Transverse colon (tissue), 3 donors: ENCODE measurements at regions not wholly inside any gene's neighbourhood (a gene's known extent, or its start where the extent isn't known, plus 50 kb on each side); places are given as distances from the start of the nearest gene placed in this dataset.
"Not testable (repeated sequence)": the region's sequence is repeated elsewhere in the genome, so short reads cannot be mapped to it uniquely, and the experiment has no call there.

Experiments used
- EP300 ChIP-seq: sonication (generic); formaldehyde crosslinking; IDR thresholded peaks from one replicate; pipeline ENCODE4 v1.6.1; 2017; ENCODE audit warnings: antibody characterized with exemption, low read depth
- POLR2A ChIP-seq: fragments of 450-650 bp; IDR thresholded peaks from one replicate; pipeline ENCODE4 v1.6.1; 2016; ENCODE audit warnings: antibody characterized with exemption, mild to moderate bottlenecking, moderate library complexity
- TF ChIP-seq, protein P1 (sequence below), 5 experiments: fragments of 200-600 bp in 3 of 5; fragments of 450-650 bp in 2 of 5; sonication (generic) in 3 of 5; IDR thresholded peaks; 1 replicate in 2 of 5; 2 replicates in 3 of 5; pipeline ENCODE4 v1.5.1; 2016 to 2017; ENCODE audit warnings: antibody characterized with exemption in 5 of 5, inconsistent platforms in 3 of 5, mild to moderate bottlenecking in 2 of 5, moderate library complexity in 1 of 5

- TF ChIP-seq, protein P1, sequence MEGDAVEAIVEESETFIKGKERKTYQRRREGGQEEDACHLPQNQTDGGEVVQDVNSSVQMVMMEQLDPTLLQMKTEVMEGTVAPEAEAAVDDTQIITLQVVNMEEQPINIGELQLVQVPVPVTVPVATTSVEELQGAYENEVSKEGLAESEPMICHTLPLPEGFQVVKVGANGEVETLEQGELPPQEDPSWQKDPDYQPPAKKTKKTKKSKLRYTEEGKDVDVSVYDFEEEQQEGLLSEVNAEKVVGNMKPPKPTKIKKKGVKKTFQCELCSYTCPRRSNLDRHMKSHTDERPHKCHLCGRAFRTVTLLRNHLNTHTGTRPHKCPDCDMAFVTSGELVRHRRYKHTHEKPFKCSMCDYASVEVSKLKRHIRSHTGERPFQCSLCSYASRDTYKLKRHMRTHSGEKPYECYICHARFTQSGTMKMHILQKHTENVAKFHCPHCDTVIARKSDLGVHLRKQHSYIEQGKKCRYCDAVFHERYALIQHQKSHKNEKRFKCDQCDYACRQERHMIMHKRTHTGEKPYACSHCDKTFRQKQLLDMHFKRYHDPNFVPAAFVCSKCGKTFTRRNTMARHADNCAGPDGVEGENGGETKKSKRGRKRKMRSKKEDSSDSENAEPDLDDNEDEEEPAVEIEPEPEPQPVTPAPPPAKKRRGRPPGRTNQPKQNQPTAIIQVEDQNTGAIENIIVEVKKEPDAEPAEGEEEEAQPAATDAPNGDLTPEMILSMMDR (IDR thresholded peaks at IDR 0.05), result not testable (repeated sequence)
- not testable (repeated sequence) for TF ChIP-seq POLR2A, EP300
These were observed 85.0 kb upstream of the NBPF12 start for GRCh38 chr1:146853147-146853546.
